Ectodermal cell (in vitro differentiated cells): ENCODE measurements at regions not wholly inside any gene's neighbourhood (a gene's known extent, or its start where the extent isn't known, plus 50 kb on each side); places are given as distances from the start of the nearest gene placed in this dataset.
"Not testable (repeated sequence)": the region's sequence is repeated elsewhere in the genome, so short reads cannot be mapped to it uniquely, and the experiment has no call there.

Experiments used
- H3K27ac ChIP-seq: 2 replicates; pipeline ENCODE4 v1.7.0; 2013; ENCODE audit warnings: mild to moderate bottlenecking, low read depth, low read length; ENCODE audit not compliant: insufficient read depth, poor library complexity, severe bottlenecking
- H3K27me3 ChIP-seq: 2 replicates; pipeline ENCODE4 v1.7.0; 2013; ENCODE audit warnings: mild to moderate bottlenecking, low read length; ENCODE audit not compliant: insufficient read depth, control insufficient read depth, poor library complexity, severe bottlenecking
- H3K36me3 ChIP-seq: one replicate; pipeline ENCODE4 v1.7.0; 2013; ENCODE audit warnings: low read length; ENCODE audit not compliant: control insufficient read depth, insufficient read depth
- H3K4me1 ChIP-seq: one replicate; pipeline ENCODE4 v1.7.0; 2013; ENCODE audit warnings: low read length; ENCODE audit not compliant: control insufficient read depth, insufficient read depth
- H3K4me3 ChIP-seq: 2 replicates; pipeline ENCODE4 v1.7.0; 2013; ENCODE audit warnings: low read depth, low read length, control low read depth; ENCODE audit not compliant: insufficient read depth
- H3K9me3 ChIP-seq: 2 replicates; pipeline ENCODE4 v1.7.0; 2013; ENCODE audit warnings: mild to moderate bottlenecking, low read length, moderate library complexity; ENCODE audit not compliant: control insufficient read depth
- WGBS, 2 experiments: methylation state at CpG; one replicate each; pipeline ENCODE4 v1.1.7; 2013; ENCODE audit warnings: missing lambda C conversion rate in 2 of 2; 5-methylcytosine and 5-hydroxymethylcytosine counted together

- no peak overlapping the region for H3K4me3 ChIP-seq
- WGBS, 2 experiments = 80 to 97% methylated on average over 3 of the region's 3 CpGs
- H3K9me3 ChIP-seq = no peaks in the 10 kb centered on the region
- H3K36me3 ChIP-seq = no peaks in the 10 kb centered on the region
- H3K27ac ChIP-seq = no peak overlapping the region
- H3K27me3 ChIP-seq = no peaks in the 10 kb centered on the region
- no peaks in the 10 kb centered on the region for H3K4me1 ChIP-seq
These were observed 473.9 kb upstream of the CYLC2 start for GRCh38 chr9:102521097-102521755.

GRCh38 chr9:102519423-102519822 is 475.7 kb upstream of the CYLC2 start:
- H3K27me3 ChIP-seq = no peaks in the 10 kb centered on the region

GRCh38 chr9:102518324-102518723 is 476.8 kb upstream of the CYLC2 start:
- Histone ChIP-seq H3K9me3 (peaks cover 2% of the 10 kb centered on the region), H3K27ac (no peak overlapping the region), H3K27me3 (no peaks in the 10 kb centered on the region), H3K36me3 (no peaks in the 10 kb centered on the region), H3K4me1 (no peaks in the 10 kb centered on the region), H3K4me3 (no peak overlapping the region)
- 85 to 86% methylated on average over 3 to 5 of the region's 5 CpGs for WGBS, 2 experiments

More at GRCh38 chr9:102519423-102519822, 475.7 kb upstream of the CYLC2 start:
- Histone ChIP-seq H3K4me3 (no peak overlapping the region), H3K36me3 (no peaks in the 10 kb centered on the region), H3K9me3 (no peaks in the 10 kb centered on the region), H3K27ac (no peak overlapping the region), H3K4me1 (no peaks in the 10 kb centered on the region)
- 92% methylated on average over 5 of the region's 5 CpGs for WGBS, 2 experiments

- H3K36me3 ChIP-seq = no peaks in the 10 kb centered on the region
- H3K9me3 ChIP-seq = peaks cover 2% of the 10 kb centered on the region
- no peak overlapping the region for H3K4me3 ChIP-seq
- no peak overlapping the region for H3K27ac ChIP-seq
- H3K27me3 ChIP-seq = no peaks in the 10 kb centered on the region
- no peaks in the 10 kb centered on the region for H3K4me1 ChIP-seq
- 90 to 93% methylated on average over 8 to 9 of the region's 9 CpGs for WGBS, 2 experiments
These were observed 480.6 kb upstream of the CYLC2 start for GRCh38 chr9:102514541-102514940.

GRCh38 chr9:102507044-102507687 is 488.0 kb upstream of the CYLC2 start:
- Histone ChIP-seq H3K9me3 (no peaks in the 10 kb centered on the region), H3K36me3 (no peaks in the 10 kb centered on the region), H3K4me1 (no peaks in the 10 kb centered on the region), H3K27me3 (no peaks in the 10 kb centered on the region), H3K27ac (no peak overlapping the region), H3K4me3 (no peak overlapping the region)
- WGBS, 2 experiments = 89% methylated on average over 1 of the region's 2 CpGs

GRCh38 chr9:102506406-102506805 is 488.7 kb upstream of the CYLC2 start:
- WGBS, 2 experiments = 85 to 88% methylated on average over 1 of the region's 1 CpG
- no peaks in the 10 kb centered on the region for H3K9me3 ChIP-seq
- no peaks in the 10 kb centered on the region for H3K27me3 ChIP-seq

GRCh38 chr9:102499468-102499867 is 495.7 kb upstream of the CYLC2 start:
- Histone ChIP-seq H3K27me3 (no peaks in the 10 kb centered on the region), H3K36me3 (no peaks in the 10 kb centered on the region), H3K4me3 (no peak overlapping the region), H3K27ac (no peak overlapping the region), H3K4me1 (no peaks in the 10 kb centered on the region), H3K9me3 (peaks cover 6% of the 10 kb centered on the region)
- 50% methylated on average over 1 of the region's 1 CpG; no CpG with 5 or more reads in 1 of the 2 experiments for WGBS, 2 experiments

More at GRCh38 chr9:102506406-102506805, 488.7 kb upstream of the CYLC2 start:
- Histone ChIP-seq H3K27ac (no peak overlapping the region), H3K36me3 (no peaks in the 10 kb centered on the region), H3K4me3 (no peak overlapping the region), H3K4me1 (no peaks in the 10 kb centered on the region)

- no peak overlapping the region for H3K27ac ChIP-seq
- no peak overlapping the region for H3K4me3 ChIP-seq
- H3K4me1 ChIP-seq = no peaks in the 10 kb centered on the region
- WGBS, 2 experiments = 87 to 88% methylated on average over 9 of the region's 9 CpGs
- H3K9me3 ChIP-seq = peaks cover 6% of the 10 kb centered on the region
- H3K36me3 ChIP-seq = no peaks in the 10 kb centered on the region
- no peaks in the 10 kb centered on the region for H3K27me3 ChIP-seq
These were observed 497.4 kb upstream of the CYLC2 start for GRCh38 chr9:102497709-102498108.

- not testable (repeated sequence) for H3K4me1 ChIP-seq, H3K36me3 ChIP-seq, H3K9me3 ChIP-seq, H3K4me3 ChIP-seq, H3K27me3 ChIP-seq, H3K27ac ChIP-seq
- 91 to 96% methylated on average over 25 of the region's 25 CpGs for WGBS, 2 experiments
These were observed 508.2 kb upstream of the CYLC2 start for GRCh38 chr9:102486976-102487375.

GRCh38 chr9:102483651-102484050 is 511.5 kb upstream of the CYLC2 start:
- H3K4me3 ChIP-seq = no peak overlapping the region
- 46 to 48% methylated on average over 1 of the region's 1 CpG for WGBS, 2 experiments

More at GRCh38 chr9:102483651-102484050, 511.5 kb upstream of the CYLC2 start:
- Histone ChIP-seq H3K9me3 (peaks cover under 1% of the 10 kb centered on the region), H3K36me3 (no peaks in the 10 kb centered on the region), H3K4me1 (no peaks in the 10 kb centered on the region), H3K27me3 (no peaks in the 10 kb centered on the region), H3K27ac (no peak overlapping the region)
